ENCODE measurements at regions not wholly inside any gene's neighbourhood (a gene's known extent, or its start where the extent isn't known, plus 50 kb on each side); places are given as distances from the start of the nearest gene placed in this dataset.
"Not testable (repeated sequence)": the region's sequence is repeated elsewhere in the genome, so short reads cannot be mapped to it uniquely, and the experiment has no call there.

DNA sequence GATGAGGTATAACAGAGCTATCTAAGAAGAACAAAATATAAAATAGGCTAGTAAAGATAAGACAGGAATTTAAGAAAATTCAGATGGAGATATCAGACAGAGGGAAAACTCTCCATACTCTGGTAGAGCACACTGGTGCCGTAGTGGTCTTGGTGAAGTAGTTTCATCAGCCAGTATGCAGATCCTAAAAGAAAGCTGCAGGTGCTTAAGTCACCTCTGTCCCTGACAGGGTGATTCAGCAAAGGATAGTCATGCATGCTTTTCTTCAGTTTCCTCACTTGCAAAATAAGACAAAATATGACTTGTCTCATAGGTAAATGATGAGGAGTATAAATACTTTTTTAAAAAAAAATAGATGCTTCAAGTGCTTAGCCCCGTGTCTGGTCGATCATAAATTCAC lies 794.9 kb downstream of the TNS3 start:
- no peak for DNase-seq

DNA sequence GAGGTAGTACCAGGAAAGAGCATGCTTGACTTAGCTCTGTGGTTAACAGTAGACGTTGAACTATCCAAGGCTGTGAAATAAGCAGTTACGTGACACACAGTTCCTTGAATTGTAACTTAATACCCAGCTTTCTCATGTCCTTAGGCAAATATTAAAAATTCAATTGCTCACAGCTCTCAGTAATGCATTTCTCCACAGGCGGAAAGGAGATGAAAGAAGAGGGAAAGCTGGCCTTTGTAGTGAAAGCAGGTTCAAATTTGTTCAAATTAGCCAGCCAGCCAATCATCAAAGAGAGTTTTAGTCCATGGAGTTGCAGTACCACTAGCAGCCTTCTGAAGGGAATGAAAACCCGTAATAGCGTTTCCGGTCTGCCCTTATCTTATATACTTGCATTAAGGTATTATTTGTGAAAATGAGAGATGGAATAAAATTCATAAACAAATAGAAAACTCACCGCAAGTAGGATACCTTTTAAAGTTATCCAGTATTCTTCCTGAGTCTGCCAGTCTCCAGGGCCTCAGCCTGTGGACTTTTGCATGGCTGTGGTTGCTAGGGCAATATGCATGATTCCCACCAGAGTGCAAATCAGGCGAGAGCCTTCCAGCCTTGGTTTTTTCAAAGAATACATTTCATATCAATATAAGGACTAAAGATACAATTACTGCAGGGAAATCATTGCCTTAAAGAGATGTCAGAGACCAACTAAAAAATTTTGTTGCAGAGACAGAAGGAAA lies 795.5 kb downstream of the TNS3 start:
- DNase-seq, result no peak

GRCh38 chr7:46784732-46785131 lies 797.2 kb downstream of the TNS3 start:
- DNase-seq, result no peak

- DNase-seq, result no peak
Observed at GRCh38 chr7:46781901-46782439, 799.9 kb downstream of the TNS3 start.

- DNase-seq, result no peak
Observed at GRCh38 chr7:46776790-46777189, 805.1 kb downstream of the TNS3 start.

GRCh38 chr7:46775776-46776175 lies 806.1 kb downstream of the TNS3 start:
- no peak for DNase-seq

DNA sequence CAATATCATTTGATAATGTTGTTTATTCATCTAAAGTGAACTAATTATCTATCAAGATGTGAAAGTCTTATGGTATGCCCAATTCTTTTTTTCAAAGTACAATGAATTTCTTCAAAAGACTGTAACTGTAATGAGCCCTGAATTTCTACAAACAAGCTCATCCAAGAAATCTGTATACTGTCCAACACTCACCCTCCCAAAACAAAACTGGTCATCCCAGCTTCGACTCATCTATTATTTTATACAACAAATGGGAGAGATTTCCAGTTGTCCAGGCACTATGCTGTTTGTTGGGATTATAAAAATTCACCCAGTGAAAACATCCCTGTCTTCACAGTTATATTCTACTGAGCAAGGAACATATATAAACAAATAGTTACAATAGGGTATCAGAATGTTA lies 806.9 kb downstream of the TNS3 start:
- no peak for DNase-seq

DNA sequence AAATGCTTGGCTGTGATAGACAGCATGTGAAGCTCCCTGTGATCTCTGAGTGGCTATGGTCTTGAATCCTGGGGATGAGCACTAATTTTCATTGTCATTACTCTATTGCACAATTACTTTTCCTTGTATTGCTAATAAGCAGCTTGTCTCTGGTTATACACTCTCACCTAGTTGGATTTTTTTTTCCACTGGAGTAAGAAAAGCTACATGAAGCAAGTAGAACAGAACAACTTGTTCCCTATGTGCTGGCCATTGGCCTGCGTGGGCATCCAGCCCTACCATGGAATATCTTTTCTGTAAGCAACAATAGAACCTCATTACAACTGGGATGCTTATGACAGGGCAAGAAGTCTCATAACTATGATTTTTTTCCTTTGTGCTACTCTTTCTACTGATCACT lies 807.4 kb downstream of the TNS3 start:
- DNase-seq, result no peak

DNA sequence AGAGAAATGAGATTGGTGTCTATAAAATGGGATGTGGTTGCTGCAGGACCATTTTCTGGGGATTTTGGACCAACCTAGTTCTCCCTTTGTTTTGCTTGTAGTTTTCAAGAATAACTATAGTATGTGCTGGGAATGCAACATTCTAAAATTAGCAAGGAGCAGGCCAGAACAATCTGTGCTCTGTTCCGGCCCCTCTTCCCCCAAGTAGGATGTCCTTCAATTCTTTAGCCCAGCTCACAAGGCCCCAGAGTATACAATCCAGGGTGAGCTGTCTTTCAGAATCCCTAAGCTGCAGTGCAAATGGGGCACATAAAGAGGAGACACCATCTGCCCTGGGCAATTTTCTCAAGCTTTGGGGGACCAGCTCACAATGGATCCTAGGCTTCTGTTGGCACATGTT lies 809.1 kb downstream of the TNS3 start:
- DNase-seq, result no peak

DNA sequence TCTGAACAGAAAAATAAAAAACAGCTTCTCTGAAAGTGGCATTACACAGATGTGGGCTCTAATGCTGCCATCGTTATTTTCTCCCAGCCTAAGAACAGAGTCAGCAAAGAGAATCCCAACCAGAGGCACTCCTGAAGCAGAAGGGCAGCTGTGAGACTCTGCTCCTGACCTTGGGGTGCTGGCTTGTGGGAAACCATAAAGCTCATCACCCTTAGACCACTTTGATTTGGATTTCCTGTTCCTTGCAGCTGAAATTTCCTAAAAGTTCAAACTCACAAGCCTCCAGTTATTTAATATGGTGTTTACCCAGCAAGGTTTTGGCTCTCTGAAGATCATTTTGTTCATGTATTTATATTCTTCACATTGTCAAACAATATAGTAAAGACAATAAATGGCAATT lies 814.8 kb downstream of the TNS3 start:
- no peak for DNase-seq

DNA sequence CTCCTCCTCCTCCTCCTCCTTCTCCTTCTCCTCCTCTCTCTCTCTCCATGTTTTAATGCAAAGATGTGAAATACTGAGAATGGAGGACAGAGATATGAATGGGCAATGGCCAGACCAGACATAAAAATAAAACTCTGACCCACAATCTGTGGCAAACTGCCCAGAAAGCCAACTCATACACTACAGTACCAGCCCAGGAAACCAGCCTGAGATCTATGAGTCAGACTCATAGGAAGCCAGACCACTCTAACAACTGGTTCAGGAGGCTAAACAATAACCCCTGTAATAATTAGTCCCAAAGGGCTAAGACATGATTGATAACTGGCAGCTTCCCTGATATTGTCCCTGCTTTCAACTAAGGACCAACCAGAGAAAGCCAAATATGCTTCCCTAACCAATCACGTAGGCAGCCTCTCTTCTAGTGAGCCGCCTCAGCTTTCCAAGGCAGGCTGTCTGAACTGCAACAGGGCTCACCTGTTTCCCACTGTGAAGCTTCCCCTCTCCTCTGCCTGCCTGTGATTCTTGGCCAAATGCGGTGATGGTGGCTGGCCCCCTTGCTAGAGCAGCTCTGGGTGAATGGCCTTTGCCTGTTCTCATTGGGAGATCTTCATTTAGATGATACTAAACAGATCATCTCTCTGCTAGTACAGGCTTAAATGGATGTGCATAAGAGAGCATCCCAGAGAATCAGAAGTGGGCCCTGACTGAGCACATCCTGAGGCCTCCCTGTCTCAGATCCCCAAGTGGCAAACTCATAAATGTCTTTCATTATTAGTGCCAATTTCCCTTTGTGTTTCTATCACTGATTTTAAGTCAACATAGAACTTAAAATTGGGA lies 817.6 kb downstream of the TNS3 start:
- peak; percentile 7 for DNase-seq

DNA sequence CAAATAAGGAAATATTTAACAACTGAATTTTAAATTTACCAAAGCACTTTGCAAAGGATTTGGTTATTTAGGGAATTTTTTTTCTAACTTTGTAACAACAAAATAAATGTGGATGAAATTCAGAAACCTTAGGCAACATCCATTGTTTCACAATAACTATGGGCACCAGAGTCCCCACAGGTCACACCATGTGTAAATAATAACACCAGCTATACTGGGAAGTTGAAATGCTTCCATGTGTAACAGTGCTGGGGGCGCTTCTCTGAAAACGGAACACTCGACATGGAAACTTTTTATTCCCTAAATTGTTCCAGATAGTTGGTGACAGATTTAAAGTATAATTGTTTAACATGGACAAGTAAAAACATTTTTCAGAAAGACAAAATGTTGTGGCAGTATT lies 818.6 kb downstream of the TNS3 start:
- DNase-seq, result no peak

DNA sequence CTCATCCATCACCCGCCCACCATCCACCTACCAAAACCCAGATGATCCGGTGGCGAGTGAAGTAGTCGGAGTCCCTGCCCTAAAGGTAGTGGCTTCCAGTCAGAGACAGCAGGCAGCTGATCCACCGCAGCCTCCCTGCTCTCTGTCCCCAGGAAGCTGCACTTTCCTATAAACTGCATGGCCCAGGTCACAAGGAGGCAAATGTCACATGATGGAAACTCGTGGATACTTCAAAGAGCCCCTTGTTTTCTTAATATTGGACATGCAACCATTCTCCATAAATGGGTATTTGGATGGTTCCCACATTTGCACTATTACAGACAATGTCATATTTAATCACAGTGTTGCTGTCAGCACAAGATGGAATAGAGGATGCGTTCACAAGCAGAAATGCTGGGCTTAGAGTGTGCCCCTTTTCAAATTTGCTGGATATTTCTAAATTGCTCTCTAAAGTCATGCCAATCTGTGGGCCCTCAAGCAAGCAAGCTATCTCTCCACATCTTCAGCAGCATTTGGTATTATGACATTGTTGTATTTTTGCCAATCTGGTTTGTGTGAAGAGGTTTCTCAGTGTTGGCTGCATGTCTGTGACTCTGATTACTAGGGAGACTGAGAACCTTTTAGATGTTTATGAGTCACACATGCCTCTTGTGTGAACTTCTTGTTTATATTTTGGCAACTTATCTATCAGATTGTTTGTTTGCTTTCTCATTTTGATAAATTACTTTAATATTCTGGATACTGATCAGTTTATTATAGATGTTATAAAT lies 822.0 kb downstream of the TNS3 start:
- no peak for DNase-seq

DNA sequence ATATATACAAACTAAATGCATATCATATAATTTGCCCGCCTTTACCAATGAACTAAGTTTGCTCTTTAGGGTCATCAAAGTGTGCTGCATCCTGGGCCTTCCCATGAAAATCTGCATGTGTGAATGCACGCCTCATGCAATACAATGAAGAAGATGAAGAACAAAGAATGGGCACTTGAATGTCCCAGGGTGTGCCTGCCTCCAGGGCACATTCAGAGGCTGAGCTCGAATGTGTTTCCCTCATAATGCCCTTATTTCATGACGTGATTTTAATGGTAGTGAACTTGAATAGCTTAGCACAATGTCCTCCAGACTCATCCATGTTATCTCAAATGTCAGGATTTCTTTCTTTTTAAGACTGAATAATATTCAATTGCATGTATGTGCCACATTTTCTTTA lies 824.9 kb downstream of the TNS3 start:
- DNase-seq, result no peak

DNA sequence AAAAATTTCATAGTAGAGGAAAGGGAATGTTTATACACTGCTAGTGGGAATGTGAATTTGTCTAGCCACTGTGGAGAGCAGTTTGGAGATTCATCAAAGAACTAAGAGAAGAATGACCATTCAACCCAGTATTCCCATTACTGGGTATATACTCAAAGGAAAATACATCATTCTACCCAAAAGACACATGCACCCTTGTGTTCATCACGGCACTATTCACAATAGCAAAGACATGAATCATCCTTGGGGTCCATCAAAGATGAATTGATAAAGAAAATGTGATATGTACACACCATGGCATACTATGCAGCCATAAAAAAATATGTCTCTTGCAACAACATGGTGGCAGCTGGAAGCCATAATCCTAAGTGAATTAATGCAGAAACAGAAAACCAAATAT lies 825.7 kb downstream of the TNS3 start:
- no peak for DNase-seq

- DNase-seq, result no peak
Observed at GRCh38 chr7:46755120-46756034, 826.5 kb downstream of the TNS3 start.

- DNase-seq, result no peak
Observed at GRCh38 chr7:46754140-46754720, 827.7 kb downstream of the TNS3 start.

DNA sequence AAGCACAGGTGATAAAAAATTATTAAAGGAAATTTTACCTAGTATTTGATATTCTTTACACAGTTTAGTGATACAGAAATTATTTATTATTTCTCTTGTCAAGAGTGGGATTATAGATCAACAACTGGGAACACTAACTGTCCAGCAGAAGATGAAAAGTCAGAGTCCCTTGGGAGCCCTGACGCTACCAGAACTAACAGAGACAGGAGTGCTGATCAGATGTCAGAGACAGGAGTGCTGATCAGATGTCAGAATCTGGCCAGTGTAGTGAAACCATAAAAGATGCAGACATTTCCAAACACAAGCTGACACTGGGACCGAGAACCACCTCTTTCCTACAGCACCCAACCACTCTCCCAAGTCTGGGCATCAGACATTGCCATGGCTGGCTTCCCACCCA lies 828.2 kb downstream of the TNS3 start:
- no peak for DNase-seq

GRCh38 chr7:46752881-46753366 lies 829.0 kb downstream of the TNS3 start:
- no peak for DNase-seq

GRCh38 chr7:46751927-46752723 lies 829.8 kb downstream of the TNS3 start:
- not testable (repeated sequence) for DNase-seq

- DNase-seq, result no peak
Observed at GRCh38 chr7:46751471-46751870, 830.4 kb upstream of the IGFBP3 start.

Data from 8988T (cell line).